ENCODE measurements at regions not wholly inside any gene's neighbourhood (a gene's known extent, or its start where the extent isn't known, plus 50 kb on each side); places are given as distances from the start of the nearest gene placed in this dataset.

- DNase-seq = no peak
Measured at GRCh38 chr10:124225467-124226270, 132.3 kb upstream of the CHST15 start.

- no peak for DNase-seq
Measured at GRCh38 chr10:124225029-124225466, 131.7 kb upstream of the CHST15 start.

- DNase-seq = no peak
Measured at GRCh38 chr10:124224331-124225028, 131.1 kb upstream of the CHST15 start.

- no peak for DNase-seq
Measured at GRCh38 chr10:124223711-124224085, 130.3 kb upstream of the CHST15 start.

GRCh38 chr10:124222988-124223710 lies 129.8 kb upstream of the CHST15 start:
- no peak for DNase-seq

- no peak for DNase-seq
Measured at GRCh38 chr10:124222318-124222987, 129.1 kb upstream of the CHST15 start.

- no peak for DNase-seq
Measured at GRCh38 chr10:124221356-124222317, 128.2 kb upstream of the CHST15 start.

GRCh38 chr10:124220971-124221355 lies 127.6 kb upstream of the CHST15 start:
- no peak for DNase-seq

GRCh38 chr10:124220547-124220946 lies 127.1 kb upstream of the CHST15 start:
- DNase-seq = no peak

GRCh38 chr10:124219655-124220054 lies 126.3 kb upstream of the CHST15 start:
- no peak for DNase-seq

GRCh38 chr10:124219062-124219461 lies 125.7 kb upstream of the CHST15 start:
- DNase-seq = no peak

- DNase-seq = no peak
Measured at GRCh38 chr10:124217906-124218804, 124.8 kb upstream of the CHST15 start.

- DNase-seq = no peak
Measured at GRCh38 chr10:124217031-124217430, 123.6 kb upstream of the CHST15 start.

GRCh38 chr10:124214610-124215375 lies 121.4 kb upstream of the CHST15 start:
- no peak for DNase-seq

- DNase-seq = no peak
Measured at GRCh38 chr10:124213899-124214510, 120.6 kb upstream of the CHST15 start.

- no peak for DNase-seq
Measured at GRCh38 chr10:124213471-124213870, 120.1 kb upstream of the CHST15 start.

GRCh38 chr10:124212702-124213101 lies 119.3 kb upstream of the CHST15 start:
- DNase-seq = no peak

- DNase-seq = no peak
Measured at GRCh38 chr10:124211921-124212320, 118.5 kb upstream of the CHST15 start.

- DNase-seq = no peak
Measured at GRCh38 chr10:124210263-124210662, 116.9 kb upstream of the CHST15 start.

GRCh38 chr10:124207391-124207790 lies 114.0 kb upstream of the CHST15 start:
- DNase-seq = no peak
